ENCODE measurements at regions not wholly inside any gene's neighbourhood (a gene's known extent, or its start where the extent isn't known, plus 50 kb on each side); places are given as distances from the start of the nearest gene placed in this dataset.

DNA sequence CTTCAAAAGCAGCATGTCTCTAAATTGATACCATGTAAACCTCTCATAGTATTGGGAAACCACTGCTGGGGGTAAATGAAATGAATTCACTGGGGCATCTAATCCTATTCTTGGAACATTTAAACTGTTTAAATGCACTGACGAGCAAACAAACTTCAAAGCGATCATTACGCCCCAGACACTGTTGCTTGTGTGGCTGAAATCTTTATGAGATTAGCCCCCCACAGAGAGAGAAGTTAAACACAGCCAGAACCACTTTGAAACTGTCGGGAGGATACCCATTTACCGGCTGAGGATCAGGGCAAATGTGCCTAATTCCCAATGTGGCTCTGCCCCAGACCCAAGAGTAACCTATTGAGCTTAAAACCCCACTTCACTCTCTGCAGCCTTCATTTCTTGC, 308.4 kb upstream of the CDIN1 start:
- H3K27ac Mint-ChIP-seq = no peak overlapping the region
- Histone ChIP-seq H3K4me3 (ENCODE audit: low read length) (no peak overlapping the region), H3K9me3 (ENCODE audit: control insufficient read depth, insufficient read depth, low read length) (no peaks in the 10 kb centered on the region), H3K4me1 (ENCODE audit: control insufficient read depth, insufficient read depth, low read length) (no peaks in the 10 kb centered on the region), H3K27me3 (ENCODE audit: control insufficient read depth, insufficient read depth, low read length) (no peaks in the 10 kb centered on the region), H3K27ac (ENCODE audit: low read length) (no peak overlapping the region), H3K36me3 (ENCODE audit: control insufficient read depth, insufficient read depth, low read length) (no peaks in the 10 kb centered on the region)
- no peaks in the 10 kb centered on the region for H3K4me1 Mint-ChIP-seq
- no peak overlapping the region for H3K4me3 Mint-ChIP-seq
- DNase-seq (no peak), ATAC-seq (no peak)
- 62% methylated on average over 5 of the region's 5 CpGs for WGBS (ENCODE audit: insufficient coverage)
- no peaks in the 10 kb centered on the region for H3K36me3 Mint-ChIP-seq
- H3K9me3 Mint-ChIP-seq = peaks cover 4 to 9% of the 10 kb centered on the region in 2 donors
- intact Hi-C loops (cut with micrococcal nuclease) = no loop called here
- no peak for TF ChIP-seq CTCF (IDR thresholded peaks at IDR 0.05)
- no peaks in the 10 kb centered on the region for H3K27me3 Mint-ChIP-seq (ENCODE audit: low read depth in 2 of 2)

- Histone ChIP-seq H3K27ac (ENCODE audit: low read length) (no peak overlapping the region), H3K27me3 (ENCODE audit: control insufficient read depth, insufficient read depth, low read length) (no peaks in the 10 kb centered on the region), H3K9me3 (ENCODE audit: control insufficient read depth, insufficient read depth, low read length) (peaks cover 8% of the 10 kb centered on the region), H3K4me3 (ENCODE audit: low read length) (no peak overlapping the region), H3K36me3 (ENCODE audit: control insufficient read depth, insufficient read depth, low read length) (no peaks in the 10 kb centered on the region), H3K4me1 (ENCODE audit: control insufficient read depth, insufficient read depth, low read length) (no peaks in the 10 kb centered on the region)
- no peak for TF ChIP-seq CTCF (IDR thresholded peaks at IDR 0.05)
- Mint-ChIP-seq H3K36me3 (no peaks in the 10 kb centered on the region), H3K9me3 (peaks cover 9 to 11% of the 10 kb centered on the region in 2 donors), H3K27me3 (ENCODE audit: low read depth in 2 of 2) (no peaks in the 10 kb centered on the region), H3K4me3 (no peak overlapping the region), H3K4me1 (no peaks in the 10 kb centered on the region), H3K27ac (no peak overlapping the region)
- WGBS (ENCODE audit: insufficient coverage) = no CpG with 5 or more reads among the region's 2 CpGs
- ATAC-seq = no peak
- DNase-seq = no peak
- intact Hi-C loops (cut with micrococcal nuclease) = no loop called here
Measured at GRCh38 chr15:36275656-36276055, 303.8 kb upstream of the CDIN1 start.

GRCh38 chr15:36278219-36278618, 301.2 kb upstream of the CDIN1 start:
- Histone ChIP-seq H3K4me1 (ENCODE audit: control insufficient read depth, insufficient read depth, low read length) (no peaks in the 10 kb centered on the region), H3K27me3 (ENCODE audit: control insufficient read depth, insufficient read depth, low read length) (no peaks in the 10 kb centered on the region), H3K4me3 (ENCODE audit: low read length) (no peak overlapping the region), H3K9me3 (ENCODE audit: control insufficient read depth, insufficient read depth, low read length) (peaks cover 11% of the 10 kb centered on the region), H3K27ac (ENCODE audit: low read length) (no peak overlapping the region), H3K36me3 (ENCODE audit: control insufficient read depth, insufficient read depth, low read length) (no peaks in the 10 kb centered on the region)
- Mint-ChIP-seq H3K9me3 (peaks cover 7 to 11% of the 10 kb centered on the region in 2 donors), H3K4me3 (no peak overlapping the region), H3K27me3 (ENCODE audit: low read depth in 2 of 2) (no peaks in the 10 kb centered on the region), H3K4me1 (no peaks in the 10 kb centered on the region), H3K36me3 (no peaks in the 10 kb centered on the region), H3K27ac (no peak overlapping the region)
- intact Hi-C loops (cut with micrococcal nuclease) = no loop called here
- WGBS (ENCODE audit: insufficient coverage) = 85% methylated on average over 1 of the region's 1 CpG
- ATAC-seq = no peak
- TF ChIP-seq CTCF (IDR thresholded peaks at IDR 0.05) = no peak
- no peak for DNase-seq

DNA sequence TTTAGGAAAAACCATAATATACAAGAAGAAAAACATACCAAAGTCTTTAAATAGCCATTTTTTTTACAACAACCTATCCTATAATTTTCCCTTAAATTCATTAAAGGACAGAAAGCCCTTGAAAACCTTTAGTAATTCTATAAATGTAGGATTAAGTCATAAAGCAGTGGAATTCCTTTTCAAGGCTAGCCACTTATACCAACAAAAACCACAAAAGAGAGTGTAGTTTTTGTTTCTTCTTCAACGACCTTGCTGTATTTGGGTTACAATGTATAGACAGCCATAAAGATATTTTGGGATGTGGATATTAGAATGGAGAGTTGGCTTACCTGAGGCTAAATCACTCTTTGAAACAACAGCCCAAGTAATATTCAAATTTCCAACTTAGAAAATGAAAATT, 296.6 kb upstream of the CDIN1 start:
- Mint-ChIP-seq H3K4me1 (no peaks in the 10 kb centered on the region), H3K36me3 (no peaks in the 10 kb centered on the region), H3K27me3 (ENCODE audit: low read depth in 2 of 2) (no peaks in the 10 kb centered on the region), H3K9me3 (peaks cover 13 to 16% of the 10 kb centered on the region in 2 donors), H3K27ac (no peak overlapping the region), H3K4me3 (no peak overlapping the region)
- TF ChIP-seq CTCF (IDR thresholded peaks at IDR 0.05) = no peak
- Histone ChIP-seq H3K9me3 (ENCODE audit: control insufficient read depth, insufficient read depth, low read length) (peaks cover 11% of the 10 kb centered on the region), H3K27me3 (ENCODE audit: control insufficient read depth, insufficient read depth, low read length) (no peaks in the 10 kb centered on the region), H3K4me3 (ENCODE audit: low read length) (no peak overlapping the region), H3K36me3 (ENCODE audit: control insufficient read depth, insufficient read depth, low read length) (no peaks in the 10 kb centered on the region), H3K4me1 (ENCODE audit: control insufficient read depth, insufficient read depth, low read length) (no peaks in the 10 kb centered on the region), H3K27ac (ENCODE audit: low read length) (no peak overlapping the region)
- no peak for DNase-seq
- intact Hi-C loops (cut with micrococcal nuclease) = no loop called here
- WGBS (ENCODE audit: insufficient coverage) = 60% methylated on average over 1 of the region's 1 CpG
- ATAC-seq = no peak

All from natural killer cell (primary cell).